ENCODE measurements at regions not wholly inside any gene's neighbourhood (a gene's known extent, or its start where the extent isn't known, plus 50 kb on each side); places are given as distances from the start of the nearest gene placed in this dataset.

DNA sequence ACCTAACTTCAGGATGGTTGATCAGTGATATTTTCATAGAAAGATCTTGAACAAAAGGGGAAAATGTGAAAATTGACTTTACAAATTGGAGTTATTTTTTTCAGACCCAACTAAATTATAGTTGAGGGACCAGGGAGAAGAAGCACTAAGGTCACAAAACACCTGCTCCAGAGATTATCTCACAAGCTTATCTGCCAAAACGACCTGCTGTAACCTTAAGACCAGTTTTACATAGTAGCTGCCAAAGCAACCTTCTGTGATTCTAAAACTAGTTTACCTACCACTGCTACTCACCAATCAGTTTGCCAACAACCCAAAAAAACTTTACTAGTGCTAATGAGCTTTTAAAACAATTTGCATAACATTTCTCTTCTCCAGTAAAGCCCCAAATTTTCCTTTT lies 972.1 kb downstream of the C4orf33 start:
- FAIRE-seq (no peak), DNase-seq (no peak)
- H3K9ac ChIP-seq (ENCODE audit: low read length in 3 of 3) = no peak overlapping the region
- intact Hi-C loops (cut with DNase I) = no loop called here
- no peak overlapping the region for H3K4me3 ChIP-seq (ENCODE audit: low read length in 3 of 3)
- H3K36me3 ChIP-seq (ENCODE audit: control insufficient read depth in 2 of 3, insufficient read depth in 3 of 3, low read length in 3 of 3) = no peaks in the 10 kb centered on the region
- TF ChIP-seq, protein P1, sequence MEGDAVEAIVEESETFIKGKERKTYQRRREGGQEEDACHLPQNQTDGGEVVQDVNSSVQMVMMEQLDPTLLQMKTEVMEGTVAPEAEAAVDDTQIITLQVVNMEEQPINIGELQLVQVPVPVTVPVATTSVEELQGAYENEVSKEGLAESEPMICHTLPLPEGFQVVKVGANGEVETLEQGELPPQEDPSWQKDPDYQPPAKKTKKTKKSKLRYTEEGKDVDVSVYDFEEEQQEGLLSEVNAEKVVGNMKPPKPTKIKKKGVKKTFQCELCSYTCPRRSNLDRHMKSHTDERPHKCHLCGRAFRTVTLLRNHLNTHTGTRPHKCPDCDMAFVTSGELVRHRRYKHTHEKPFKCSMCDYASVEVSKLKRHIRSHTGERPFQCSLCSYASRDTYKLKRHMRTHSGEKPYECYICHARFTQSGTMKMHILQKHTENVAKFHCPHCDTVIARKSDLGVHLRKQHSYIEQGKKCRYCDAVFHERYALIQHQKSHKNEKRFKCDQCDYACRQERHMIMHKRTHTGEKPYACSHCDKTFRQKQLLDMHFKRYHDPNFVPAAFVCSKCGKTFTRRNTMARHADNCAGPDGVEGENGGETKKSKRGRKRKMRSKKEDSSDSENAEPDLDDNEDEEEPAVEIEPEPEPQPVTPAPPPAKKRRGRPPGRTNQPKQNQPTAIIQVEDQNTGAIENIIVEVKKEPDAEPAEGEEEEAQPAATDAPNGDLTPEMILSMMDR (IDR thresholded peaks at IDR 0.05; ENCODE audit: borderline replicate concordance, extremely low read depth, insufficient read depth) = no peak
- no peak overlapping the region for H3K27ac ChIP-seq (ENCODE audit: low read depth in 2 of 2, low read length in 2 of 2)
- no peaks in the 10 kb centered on the region for H3K27me3 ChIP-seq (ENCODE audit: control insufficient read depth, insufficient read depth, low read length)
- no peaks in the 10 kb centered on the region for H3K9me3 ChIP-seq (ENCODE audit: control insufficient read depth in 2 of 3, insufficient read depth in 1 of 3, low read length in 3 of 3)
- no peaks in the 10 kb centered on the region for H3K4me1 ChIP-seq (ENCODE audit: control insufficient read depth in 2 of 3, insufficient read depth in 2 of 3, low read depth in 1 of 3, low read length in 3 of 3)

- H3K4me3 ChIP-seq (ENCODE audit: low read length in 3 of 3) = no peak overlapping the region
- peaks cover 0 to 10% (median 0%) of the 10 kb centered on the region in 3 donors for H3K4me1 ChIP-seq (ENCODE audit: control insufficient read depth in 2 of 3, insufficient read depth in 2 of 3, low read depth in 1 of 3, low read length in 3 of 3)
- H3K27me3 ChIP-seq (ENCODE audit: control insufficient read depth, insufficient read depth, low read length) = no peaks in the 10 kb centered on the region
- no peak overlapping the region for H3K9ac ChIP-seq (ENCODE audit: low read length in 3 of 3)
- no peaks in the 10 kb centered on the region for H3K9me3 ChIP-seq (ENCODE audit: control insufficient read depth in 2 of 3, insufficient read depth in 1 of 3, low read length in 3 of 3)
- H3K36me3 ChIP-seq (ENCODE audit: control insufficient read depth in 2 of 3, insufficient read depth in 3 of 3, low read length in 3 of 3) = no peaks in the 10 kb centered on the region
- DNase-seq (no peak), FAIRE-seq (no peak)
- TF ChIP-seq, protein P1 (IDR thresholded peaks at IDR 0.05; ENCODE audit: borderline replicate concordance, extremely low read depth, insufficient read depth) = no peak
- H3K27ac ChIP-seq (ENCODE audit: low read depth in 2 of 2, low read length in 2 of 2) = no peak overlapping the region
- intact Hi-C loops (cut with DNase I) = no loop called here
Measured at GRCh38 chr4:130071746-130072145, 975.8 kb downstream of the C4orf33 start.

DNA sequence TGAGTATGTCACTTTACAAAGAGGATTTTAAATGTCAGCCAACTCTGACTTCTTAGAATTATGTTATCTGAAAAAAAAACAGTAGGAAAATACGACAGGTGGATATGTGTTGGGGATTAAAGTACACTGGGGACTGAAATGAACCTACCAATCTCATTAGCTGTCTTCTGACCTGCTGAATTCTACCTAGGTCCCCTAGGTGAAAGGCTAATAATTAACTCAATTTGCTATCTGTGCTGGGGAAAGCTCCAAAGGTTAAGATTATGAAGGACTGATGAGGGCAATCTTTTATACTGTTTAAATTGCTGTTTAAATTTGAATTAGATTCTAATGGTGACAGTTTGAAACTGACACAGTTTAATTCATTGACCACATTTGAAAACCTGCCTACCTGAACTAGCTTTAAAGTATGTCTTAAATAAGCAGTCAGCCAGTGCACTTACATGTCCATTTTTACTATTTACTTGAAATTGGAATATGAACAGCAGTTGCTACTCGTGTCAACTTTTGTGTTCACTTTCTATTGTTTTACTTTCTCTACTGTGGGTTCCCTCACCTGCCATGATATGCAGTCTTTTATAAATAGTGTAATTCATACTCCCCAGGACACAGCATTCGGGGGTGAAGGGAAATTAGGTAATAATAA lies 977.3 kb downstream of the C4orf33 start:
- FAIRE-seq (peak; percentile 21), DNase-seq (peak in 2 of 5 donors; percentile 7 to 14)
- H3K36me3 ChIP-seq (ENCODE audit: control insufficient read depth in 2 of 3, insufficient read depth in 3 of 3, low read length in 3 of 3) = no peaks in the 10 kb centered on the region
- no peak overlapping the region for H3K9ac ChIP-seq (ENCODE audit: low read length in 3 of 3)
- intact Hi-C loops (cut with DNase I) = no loop called here
- peak overlapping the region in 1 of 2 donors; percentile 32 for H3K27ac ChIP-seq (ENCODE audit: low read depth in 2 of 2, low read length in 2 of 2)
- H3K4me3 ChIP-seq (ENCODE audit: low read length in 3 of 3) = peak overlapping the region in 1 of 3 donors; percentile 19
- TF ChIP-seq, protein P1 (IDR thresholded peaks at IDR 0.05; ENCODE audit: borderline replicate concordance, extremely low read depth, insufficient read depth) = no peak
- no peaks in the 10 kb centered on the region for H3K27me3 ChIP-seq (ENCODE audit: control insufficient read depth, insufficient read depth, low read length)
- no peaks in the 10 kb centered on the region for H3K9me3 ChIP-seq (ENCODE audit: control insufficient read depth in 2 of 3, insufficient read depth in 1 of 3, low read length in 3 of 3)
- peaks cover 0 to 10% (median 0%) of the 10 kb centered on the region in 3 donors for H3K4me1 ChIP-seq (ENCODE audit: control insufficient read depth in 2 of 3, insufficient read depth in 2 of 3, low read depth in 1 of 3, low read length in 3 of 3)

- Histone ChIP-seq H3K4me1 (ENCODE audit: control insufficient read depth in 2 of 3, insufficient read depth in 2 of 3, low read depth in 1 of 3, low read length in 3 of 3) (peaks cover 0 to 10% (median 0%) of the 10 kb centered on the region in 3 donors), H3K9me3 (ENCODE audit: control insufficient read depth in 2 of 3, insufficient read depth in 1 of 3, low read length in 3 of 3) (no peaks in the 10 kb centered on the region), H3K4me3 (ENCODE audit: low read length in 3 of 3) (no peak overlapping the region), H3K9ac (ENCODE audit: low read length in 3 of 3) (no peak overlapping the region), H3K36me3 (ENCODE audit: control insufficient read depth in 2 of 3, insufficient read depth in 3 of 3, low read length in 3 of 3) (no peaks in the 10 kb centered on the region), H3K27ac (ENCODE audit: low read depth in 2 of 2, low read length in 2 of 2) (no peak overlapping the region), H3K27me3 (ENCODE audit: control insufficient read depth, insufficient read depth, low read length) (no peaks in the 10 kb centered on the region)
- no peak for FAIRE-seq
- TF ChIP-seq, protein P1 (IDR thresholded peaks at IDR 0.05; ENCODE audit: borderline replicate concordance, extremely low read depth, insufficient read depth) = no peak
- DNase-seq = no peak
- intact Hi-C loops (cut with DNase I) = no loop called here
Measured at GRCh38 chr4:130074096-130074495, 978.1 kb downstream of the C4orf33 start.

Measured in kidney (tissue), 13 donors.